NT2/D1 (cell line): ENCODE measurements at regions not wholly inside any gene's neighbourhood (a gene's known extent, or its start where the extent isn't known, plus 50 kb on each side); places are given as distances from the start of the nearest gene placed in this dataset.

Source experiments
- YY1 ChIP-seq: IDR thresholded peaks from 2 replicates; pipeline ENCODE4 v1.6.1; 2011; ENCODE audit not compliant: insufficient read length, insufficient read depth
- ZNF274 ChIP-seq: IDR thresholded peaks from 2 replicates; pipeline ENCODE4 v1.6.1; 2011; ENCODE audit warnings: mild to moderate bottlenecking, low read depth, low read length

DNA sequence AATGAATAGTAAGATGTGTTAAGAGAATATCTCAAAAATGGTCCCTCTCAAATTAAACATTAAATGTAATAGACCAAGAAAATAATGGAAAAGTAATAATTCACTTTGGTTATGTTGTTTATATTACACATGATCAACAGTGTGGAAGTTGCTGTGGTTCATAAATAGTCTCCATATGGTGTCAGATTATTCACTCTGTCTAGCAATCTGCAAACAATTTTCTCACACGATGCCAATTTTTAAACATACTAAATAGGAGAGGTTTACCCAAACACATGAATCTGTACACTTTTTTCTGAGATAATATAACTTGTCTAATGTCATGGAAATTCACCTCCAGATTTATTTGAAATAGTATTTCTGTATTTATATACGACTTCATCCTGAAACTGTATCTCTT is 217.4 kb upstream of the FBXL7 start:
- TF ChIP-seq ZNF274 (no peak), YY1 (no peak)
